ENCODE measurements at regions not wholly inside any gene's neighbourhood (a gene's known extent, or its start where the extent isn't known, plus 50 kb on each side); places are given as distances from the start of the nearest gene placed in this dataset.

- no peak overlapping the region for H3K4me2 ChIP-seq (ENCODE audit: low read depth, low read length)
- FAIRE-seq = no peak
- 71% methylated on average over 5 of the region's 10 CpGs for WGBS (ENCODE audit: low lambda C conversion rate)
Measured at GRCh38 chr12:109656743-109657142, 56.9 kb upstream of the FAM222A start.

More at GRCh38 chr12:109656743-109657142, 56.9 kb upstream of the FAM222A start:
- Histone ChIP-seq H3K4me3 (replicated peaks in 1 of 3; ENCODE audit: insufficient read depth in 1 of 3, low read depth in 2 of 3, low read length in 3 of 3) (no peak overlapping the region), H2AFZ (ENCODE audit: low read length) (no peak overlapping the region), H3K27me3 (ENCODE audit: control insufficient read depth in 1 of 2, insufficient read depth in 2 of 2, low read length in 2 of 2) (peaks cover 0 to 20% of the 10 kb centered on the region in 2 experiments; a peak in 4 of 5 replicates), H3K36me3 (replicated peaks in 1 of 2; ENCODE audit: control insufficient read depth in 1 of 2, insufficient read depth in 2 of 2, low read length in 2 of 2) (no peaks in the 10 kb centered on the region), H3K79me2 (ENCODE audit: insufficient read depth, low read length) (no peaks in the 10 kb centered on the region), H4K20me1 (ENCODE audit: insufficient read depth, low read length) (no peaks in the 10 kb centered on the region), H3K27ac (ENCODE audit: extremely low read length, insufficient read depth, low read length) (no peak overlapping the region), H3K4me1 (ENCODE audit: insufficient read depth, low read length) (0 out of 2 replicates have a peak, but pooled peaks cover 10% of the 10 kb centered on the region), H3K9ac (ENCODE audit: insufficient read depth, low read depth, low read length) (no peak overlapping the region), H3K9me3 (ENCODE audit: low read length) (0 out of 2 replicates have a peak, but pooled peaks cover 4% of the 10 kb centered on the region)
- POLR2A ChIA-PET = no interaction called here
- CTCF ChIA-PET (ENCODE audit: low intra/inter-chr PET ratio, low total read pairs) = no interaction called here
- no peak for TF ChIP-seq ZFP91 (CRISPR knock-in tag; IDR thresholded peaks at IDR 0.05; ENCODE audit: borderline replicate concordance)
- no peak for TF ChIP-seq DNMT3B (CRISPR knock-in tag; conservative IDR thresholded peaks at IDR 0.05)
- TF ChIP-seq JUND (CRISPR knock-in tag; IDR thresholded peaks at IDR 0.05) = no peak
- no peak for TF ChIP-seq ISX (CRISPR knock-in tag; conservative IDR thresholded peaks at IDR 0.05)
- TF ChIP-seq RARG (CRISPR knock-in tag; IDR thresholded peaks at IDR 0.05; ENCODE audit: low read depth) = no peak
- TF ChIP-seq FOXP4 (CRISPR knock-in tag; IDR thresholded peaks at IDR 0.05) = no peak
- no peak for ATAC-seq
- in situ Hi-C loops (cut with HindIII; ENCODE audit: extremely low pct_ligation_motif_present, low pct_unique_long_range_greater_than_20kb) (no loop called here), intact Hi-C loops (cut with micrococcal nuclease; ENCODE audit: unreplicated experiment) (no loop called here)
- no peak for DNase-seq (ENCODE audit: low spot score)
- BruUV-seq (replicated peaks) = no TSS peak

All from HepG2 (cell line).